GM21619 (cell line): ENCODE measurements at regions not wholly inside any gene's neighbourhood (a gene's known extent, or its start where the extent isn't known, plus 50 kb on each side); places are given as distances from the start of the nearest gene placed in this dataset.
"Not testable (repeated sequence)": the region's sequence is repeated elsewhere in the genome, so short reads cannot be mapped to it uniquely, and the experiment has no call there.

Experiments used
- ATAC-seq: cut with Tn5 transposase; IDR thresholded peaks from one replicate; pipeline ENCODE4 v1.9.1; 2021; ENCODE audit not compliant: unreplicated experiment

- no peak for ATAC-seq
These were observed 270.6 kb upstream of the CHAC2 start for GRCh38 chr2:53497020-53497419.

DNA sequence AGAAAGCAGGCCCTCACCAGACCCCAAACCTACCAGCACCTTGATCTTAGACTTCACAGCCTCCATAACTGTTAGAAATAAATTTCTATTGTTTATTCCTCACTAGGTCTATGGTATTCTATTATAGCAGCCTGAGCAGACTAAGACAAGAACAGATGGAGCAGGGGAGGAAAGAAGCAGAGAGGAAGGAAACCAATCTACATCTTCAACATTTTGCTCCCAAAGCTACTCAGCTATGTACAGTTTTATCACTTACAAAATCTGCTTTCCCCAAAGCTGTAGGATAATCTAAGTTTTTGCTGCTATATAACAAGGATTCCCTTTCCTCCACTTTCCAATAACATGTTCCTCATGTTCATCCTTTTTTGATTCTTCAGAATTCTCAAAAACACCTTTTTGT lies 274.4 kb upstream of the CHAC2 start:
- no peak for ATAC-seq

DNA sequence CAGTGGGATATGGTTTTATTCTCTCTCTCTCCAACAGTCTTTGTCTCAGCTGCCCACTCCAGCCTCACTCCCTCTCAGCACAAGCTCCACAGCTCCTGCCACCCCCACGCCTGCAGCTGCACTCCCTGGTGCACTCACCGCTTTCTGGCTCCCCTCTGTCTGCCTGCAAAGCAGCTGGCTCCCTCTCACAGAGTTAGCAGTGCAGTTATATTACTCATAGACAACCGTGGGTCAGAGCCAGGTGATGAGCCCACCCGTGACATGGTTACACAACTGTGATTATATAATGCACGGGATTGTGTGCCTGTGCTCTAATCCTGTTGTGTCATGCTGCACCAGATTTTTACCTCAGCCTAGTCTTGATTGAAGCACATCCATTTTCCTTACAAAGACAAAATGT lies 276.9 kb upstream of the CHAC2 start:
- no peak for ATAC-seq

DNA sequence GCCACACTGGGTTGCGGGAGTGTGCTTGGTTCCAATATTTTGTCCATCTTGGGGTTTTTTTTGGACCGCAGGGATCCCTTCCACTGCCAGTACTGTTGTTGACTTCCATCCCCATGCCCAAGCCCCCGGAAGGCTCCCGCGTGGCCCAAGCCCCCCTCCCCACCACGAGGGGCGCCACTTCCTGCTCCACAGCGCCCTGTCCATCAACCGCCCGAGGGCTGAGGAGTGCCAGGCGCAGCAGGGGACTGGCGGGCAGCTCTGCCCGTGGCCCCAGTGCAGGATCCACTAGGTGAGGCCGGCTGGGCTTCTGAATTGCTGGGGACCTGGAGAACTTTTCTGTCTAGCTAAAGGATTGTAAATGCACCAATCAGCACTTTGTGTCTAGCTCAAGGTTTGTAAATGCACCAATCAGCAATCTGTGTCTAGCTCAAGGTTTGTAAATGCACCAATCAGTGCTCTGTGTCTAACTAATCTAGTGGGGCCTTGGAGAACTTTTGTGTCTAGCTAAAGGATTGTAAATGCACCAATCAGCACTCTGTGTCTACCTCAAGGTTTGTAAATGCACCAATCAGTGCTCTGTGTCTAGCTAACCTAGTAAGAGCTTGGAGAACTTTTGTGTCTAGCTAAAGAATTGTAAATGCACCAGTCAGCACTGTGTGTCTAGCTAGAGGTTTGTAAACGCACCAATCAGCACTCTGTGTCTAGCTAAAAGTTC lies 281.3 kb upstream of the CHAC2 start:
- not testable (repeated sequence) for ATAC-seq

DNA sequence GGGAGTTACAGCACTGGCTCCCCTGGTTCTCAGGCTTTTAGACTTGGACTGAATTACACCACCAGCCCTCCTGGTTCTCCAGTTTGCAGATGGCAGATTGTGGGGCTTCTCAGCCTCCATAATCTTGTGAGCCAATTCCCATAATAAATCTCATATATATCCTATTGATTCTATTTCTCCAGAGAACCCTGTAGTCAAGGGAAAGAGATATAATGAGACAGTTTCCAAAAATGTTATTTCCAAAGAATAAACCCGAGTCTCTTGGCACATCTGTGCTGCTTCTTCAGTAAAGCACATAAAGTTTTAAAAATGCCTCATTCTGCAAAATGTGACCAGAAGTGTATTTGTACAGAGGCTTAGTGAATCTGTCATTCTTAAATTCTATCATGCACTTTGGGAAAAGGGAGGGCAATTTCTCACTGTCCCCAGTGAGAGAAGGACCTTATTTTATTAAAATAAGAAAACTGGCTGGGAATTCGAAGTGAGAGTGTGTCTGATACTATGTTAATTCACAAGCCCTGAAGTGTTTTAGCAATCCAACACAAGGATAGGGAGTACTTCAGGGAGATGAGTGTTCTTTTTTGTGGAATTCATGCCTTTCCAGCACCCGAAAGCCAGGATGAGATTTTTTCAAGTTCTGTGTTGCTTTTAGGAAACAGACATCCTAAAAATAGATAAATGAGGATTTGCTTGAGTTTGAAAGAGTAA lies 282.4 kb upstream of the CHAC2 start:
- ATAC-seq = no peak

GRCh38 chr2:53484531-53484930 lies 283.1 kb upstream of the CHAC2 start:
- ATAC-seq = no peak

DNA sequence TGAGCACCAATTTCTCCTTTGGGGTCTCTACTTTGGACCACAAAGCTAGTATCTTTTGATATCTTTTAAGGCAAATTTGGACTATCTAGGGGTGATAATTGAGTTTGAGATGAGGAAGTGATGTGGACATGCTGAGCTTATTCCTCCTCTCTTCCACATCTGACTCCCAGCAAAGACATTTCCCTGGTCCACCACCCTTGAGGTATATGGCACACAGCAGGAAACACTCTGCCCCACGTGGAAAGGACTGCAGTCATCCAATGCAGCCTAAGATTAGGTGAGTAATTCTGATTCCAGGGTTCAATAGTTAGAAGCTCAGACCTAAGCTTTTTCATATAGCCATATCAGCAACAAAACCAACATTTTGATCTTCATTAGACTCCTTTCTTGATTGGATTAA lies 290.1 kb upstream of the CHAC2 start:
- ATAC-seq = no peak

GRCh38 chr2:53476834-53477233 lies 290.8 kb upstream of the CHAC2 start:
- no peak for ATAC-seq

DNA sequence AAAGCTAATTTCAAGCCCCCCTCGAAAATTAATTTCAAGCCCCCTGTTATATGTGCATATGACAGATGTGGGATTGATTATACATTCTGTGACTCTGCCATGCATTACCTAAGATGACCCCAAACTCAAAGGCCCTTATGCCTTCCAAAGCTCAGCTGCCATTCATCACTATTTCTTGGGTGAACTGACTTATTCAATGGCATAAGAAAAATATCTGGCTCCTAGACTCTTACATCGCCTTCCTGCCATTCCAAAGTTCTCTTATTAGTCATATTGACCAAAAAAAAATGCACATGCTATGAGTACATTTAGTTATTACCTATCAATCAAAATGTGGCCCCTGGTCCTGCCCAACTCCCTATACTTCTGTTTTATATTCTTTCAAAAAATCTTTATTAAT lies 291.8 kb upstream of the CHAC2 start:
- ATAC-seq = no peak

- no peak for ATAC-seq
These were observed 292.3 kb upstream of the CHAC2 start for GRCh38 chr2:53475321-53475720.

DNA sequence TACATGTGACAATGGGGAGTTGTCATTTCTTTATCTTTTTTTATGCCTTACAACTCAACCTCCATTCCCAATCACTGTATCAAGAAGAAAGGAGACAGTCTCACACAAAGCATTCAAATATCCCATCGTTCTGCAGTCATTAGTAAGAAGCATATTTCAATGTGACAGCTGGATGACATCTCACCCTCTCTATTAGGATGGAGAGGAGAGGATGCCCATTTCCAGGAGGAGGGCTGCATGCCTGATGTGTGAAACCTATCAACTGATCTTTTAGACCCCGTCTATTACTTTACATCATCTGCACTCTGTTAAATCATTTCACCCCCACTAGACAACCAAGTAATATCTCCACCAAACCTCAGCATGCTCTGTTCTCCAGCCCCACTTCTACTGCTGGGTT lies 292.7 kb upstream of the CHAC2 start:
- ATAC-seq = no peak

GRCh38 chr2:53473775-53474311 lies 293.8 kb upstream of the CHAC2 start:
- ATAC-seq = no peak

GRCh38 chr2:53473236-53473635 lies 294.4 kb upstream of the CHAC2 start:
- ATAC-seq = peak; percentile 47

GRCh38 chr2:53467467-53468180 lies 300.0 kb upstream of the CHAC2 start:
- ATAC-seq = no peak

GRCh38 chr2:53463806-53464726 lies 303.5 kb upstream of the CHAC2 start:
- no peak for ATAC-seq

GRCh38 chr2:53460937-53461336 lies 306.7 kb upstream of the CHAC2 start:
- no peak for ATAC-seq

DNA sequence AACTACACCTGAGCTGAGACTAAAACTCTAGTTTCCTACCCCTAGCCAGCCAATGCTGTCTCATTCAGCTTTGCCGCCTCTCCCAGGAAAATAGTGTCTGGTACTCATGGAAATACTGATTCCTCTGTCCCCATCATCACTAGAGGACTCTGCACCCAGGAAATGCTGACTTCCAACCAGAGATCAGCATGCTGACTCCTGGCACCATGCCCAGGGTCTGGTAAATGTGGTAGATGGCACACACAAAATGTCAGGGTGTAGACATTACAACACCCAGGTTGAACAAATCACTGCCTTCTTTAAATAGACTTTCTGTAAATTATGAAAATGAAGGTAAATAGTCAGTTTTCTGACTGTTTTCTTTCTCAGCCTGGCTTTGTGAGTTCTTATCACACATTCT lies 307.3 kb upstream of the CHAC2 start:
- ATAC-seq = no peak

DNA sequence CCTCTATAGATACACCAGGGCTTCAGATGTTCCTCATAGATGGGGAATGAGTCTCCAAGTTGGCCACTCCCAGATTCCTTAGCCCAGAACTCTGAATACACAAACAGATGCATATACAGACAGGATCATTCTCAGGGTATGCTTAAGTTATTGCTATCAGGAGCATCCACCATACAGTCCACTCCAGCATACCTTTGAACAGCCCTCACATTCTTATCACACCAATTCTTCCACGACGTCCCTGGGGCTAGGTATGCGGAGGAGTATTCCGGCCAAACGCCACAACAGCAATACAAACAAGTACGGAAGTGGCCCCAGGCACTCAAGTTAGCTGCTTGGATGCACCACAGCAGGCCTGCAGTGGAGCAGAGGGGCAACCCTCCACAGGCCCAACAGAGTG lies 312.5 kb upstream of the CHAC2 start:
- ATAC-seq = no peak

DNA sequence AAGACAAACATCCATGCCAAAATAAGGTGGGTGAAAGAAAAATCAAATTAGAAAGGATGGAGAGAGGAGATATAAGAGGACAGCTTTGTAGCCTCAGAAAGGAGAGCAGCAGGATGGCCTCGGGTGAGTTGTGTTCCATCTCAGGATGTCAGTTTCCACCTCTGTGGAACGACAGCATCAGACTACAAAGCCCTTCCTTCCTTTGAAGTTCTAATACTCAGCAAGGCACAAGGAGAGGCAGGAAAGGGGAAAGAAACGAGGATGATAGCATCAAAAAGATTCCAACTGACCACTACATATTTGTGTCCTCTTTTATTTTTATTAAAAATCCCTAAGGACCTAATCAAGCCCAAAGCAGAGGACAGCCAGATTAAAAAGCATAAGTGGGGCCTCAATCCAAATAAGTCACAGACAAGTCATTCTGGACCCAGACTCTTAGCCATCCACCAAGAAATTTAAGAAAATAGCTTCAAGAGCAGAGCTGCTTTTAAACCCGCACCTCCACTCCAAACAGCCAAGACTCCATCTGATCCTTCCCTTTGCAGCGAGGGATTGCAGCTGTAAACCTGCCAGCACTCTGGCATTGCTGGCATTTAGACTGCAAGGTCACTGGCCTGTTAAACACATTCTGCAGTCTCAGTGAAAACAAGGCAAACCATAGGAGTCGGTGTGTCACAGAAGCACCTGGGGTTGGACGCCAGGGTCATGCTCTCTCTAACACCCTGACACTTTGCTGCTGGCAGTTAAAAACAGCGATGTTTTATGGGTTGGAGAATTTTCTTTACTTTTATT lies 314.5 kb upstream of the CHAC2 start:
- ATAC-seq = no peak

DNA sequence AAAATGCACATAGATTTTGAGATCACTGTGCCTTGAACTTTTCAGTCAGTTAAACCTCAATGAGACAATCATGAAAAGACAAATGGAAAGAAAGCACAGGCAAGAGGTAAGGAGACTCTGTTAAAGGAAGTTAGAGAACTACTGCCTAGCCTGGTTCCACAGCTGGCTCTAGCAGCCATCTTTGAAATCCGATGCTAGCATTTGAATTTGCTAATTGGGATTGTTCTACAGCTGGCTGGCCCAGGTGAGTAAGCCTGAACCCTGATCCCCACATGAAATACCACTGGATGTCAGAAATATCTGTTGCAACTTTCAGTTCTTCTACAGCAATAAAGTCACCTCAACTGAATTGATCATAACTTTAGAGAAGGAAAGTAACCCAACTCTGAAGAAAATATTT lies 315.2 kb upstream of the CHAC2 start:
- no peak for ATAC-seq
